ENCODE measurements at regions not wholly inside any gene's neighbourhood (a gene's known extent, or its start where the extent isn't known, plus 50 kb on each side); places are given as distances from the start of the nearest gene placed in this dataset.

DNA sequence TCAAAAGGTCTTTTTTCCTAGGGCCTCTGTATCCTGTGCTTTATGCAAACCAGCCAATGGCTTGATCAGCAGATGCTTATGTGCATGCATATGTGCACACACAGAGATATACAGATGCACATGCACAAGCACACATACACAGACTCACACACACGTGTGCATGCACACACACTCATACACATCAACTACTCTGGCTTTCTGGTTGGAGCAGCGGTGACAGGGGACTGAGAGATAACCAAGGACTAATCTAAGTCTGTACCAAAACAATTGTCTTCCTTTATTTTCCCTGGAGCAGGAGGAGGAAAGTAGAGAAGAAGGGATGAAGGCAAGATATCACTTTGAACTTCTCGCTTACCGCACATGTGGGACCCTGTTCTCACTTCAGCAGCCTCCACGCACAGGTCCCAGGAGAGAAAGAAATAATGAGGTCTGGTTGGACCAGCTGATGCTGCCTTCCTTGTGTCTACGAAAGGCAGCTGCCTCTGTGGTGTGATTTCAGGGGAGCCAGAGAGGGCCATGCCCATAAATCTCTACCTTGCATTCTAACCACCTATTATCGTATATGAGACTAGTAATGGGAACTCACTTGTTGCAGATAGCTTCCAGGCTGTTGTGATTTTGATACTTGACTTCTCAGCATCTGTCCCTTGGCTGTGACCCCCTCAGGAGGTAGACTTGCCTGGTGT is 338.0 kb downstream of the EN1 start:
- no peak for DNase-seq (ENCODE audit: low read depth)

DNA sequence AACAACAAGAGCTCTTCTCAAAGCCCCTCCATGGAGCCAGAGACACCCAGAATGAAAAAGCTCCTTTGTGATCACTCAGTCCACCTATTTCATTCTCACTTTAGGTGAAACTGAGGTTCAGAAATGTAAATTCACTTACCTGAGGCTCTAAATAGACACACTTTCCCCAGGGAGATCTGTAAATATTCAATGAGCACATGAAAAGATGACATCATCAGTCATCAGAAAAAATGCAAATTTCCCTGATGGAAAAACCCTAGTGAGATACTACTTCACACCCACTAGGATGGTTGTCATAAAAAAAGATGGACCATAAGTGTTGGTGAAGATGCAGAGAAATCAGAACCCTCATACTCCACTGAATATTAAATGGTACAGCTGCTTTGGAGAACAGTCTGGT is 339.2 kb downstream of the EN1 start:
- DNase-seq (ENCODE audit: low read depth), result no peak

DNA sequence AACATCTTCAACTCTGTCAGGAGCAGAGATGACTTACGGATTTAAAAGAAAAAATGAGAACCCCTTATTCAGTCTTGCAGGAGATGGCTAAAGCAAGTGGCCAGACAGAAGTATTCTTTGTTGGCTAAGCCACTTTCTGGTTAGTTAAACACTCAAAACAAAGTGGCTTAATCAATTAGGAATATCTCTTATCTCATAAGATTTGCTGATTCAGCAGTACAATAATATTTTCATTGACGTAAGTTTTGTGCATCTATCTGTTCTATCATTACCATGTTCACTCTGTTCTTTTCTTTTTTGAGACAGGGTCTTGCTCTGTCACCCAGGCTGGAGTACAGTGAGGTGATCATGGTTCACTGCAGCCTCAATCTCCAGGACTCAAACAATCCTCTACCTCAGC is 342.0 kb downstream of the EN1 start:
- no peak for DNase-seq (ENCODE audit: low read depth)

DNA sequence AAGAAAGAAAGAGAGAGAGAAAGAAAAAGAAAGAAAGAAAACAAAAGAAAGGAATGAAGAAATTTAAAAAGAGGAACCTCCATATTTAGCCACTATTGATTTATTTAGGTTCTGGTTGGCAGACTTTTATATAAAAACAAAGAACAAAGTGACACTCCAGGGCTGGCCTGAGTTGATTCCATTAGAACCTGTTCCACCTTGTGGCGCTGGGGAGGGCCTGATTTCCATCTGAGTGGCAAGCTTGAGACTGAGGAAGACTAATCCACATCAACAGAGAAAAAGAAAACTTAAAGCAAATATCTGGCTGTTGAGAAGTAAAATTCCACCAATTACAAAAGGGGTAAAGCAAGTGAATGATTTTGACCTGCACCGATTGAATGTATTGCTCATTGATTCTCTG is 345.3 kb downstream of the EN1 start:
- DNase-seq (ENCODE audit: low read depth), result no peak

DNA sequence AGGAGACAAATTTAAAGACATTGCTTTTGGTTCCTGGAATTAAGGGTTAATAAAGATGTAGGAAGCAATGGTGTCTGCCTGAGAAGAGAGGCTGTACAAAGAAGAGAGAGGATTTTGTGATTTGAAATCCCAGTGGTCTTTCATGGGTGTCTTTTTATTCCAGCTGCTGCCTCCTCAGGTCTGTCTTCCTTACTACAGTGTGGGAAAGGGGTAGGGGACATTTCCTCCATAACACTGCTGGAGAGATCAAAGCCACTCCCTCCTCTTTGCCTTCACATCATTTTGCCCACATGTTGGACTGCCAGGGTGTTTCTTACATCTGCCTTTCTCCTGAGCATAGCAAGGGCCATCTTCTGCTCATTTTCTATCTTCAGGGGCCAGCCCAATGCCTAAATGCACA is 348.5 kb downstream of the EN1 start:
- no peak for DNase-seq (ENCODE audit: low read depth)

DNA sequence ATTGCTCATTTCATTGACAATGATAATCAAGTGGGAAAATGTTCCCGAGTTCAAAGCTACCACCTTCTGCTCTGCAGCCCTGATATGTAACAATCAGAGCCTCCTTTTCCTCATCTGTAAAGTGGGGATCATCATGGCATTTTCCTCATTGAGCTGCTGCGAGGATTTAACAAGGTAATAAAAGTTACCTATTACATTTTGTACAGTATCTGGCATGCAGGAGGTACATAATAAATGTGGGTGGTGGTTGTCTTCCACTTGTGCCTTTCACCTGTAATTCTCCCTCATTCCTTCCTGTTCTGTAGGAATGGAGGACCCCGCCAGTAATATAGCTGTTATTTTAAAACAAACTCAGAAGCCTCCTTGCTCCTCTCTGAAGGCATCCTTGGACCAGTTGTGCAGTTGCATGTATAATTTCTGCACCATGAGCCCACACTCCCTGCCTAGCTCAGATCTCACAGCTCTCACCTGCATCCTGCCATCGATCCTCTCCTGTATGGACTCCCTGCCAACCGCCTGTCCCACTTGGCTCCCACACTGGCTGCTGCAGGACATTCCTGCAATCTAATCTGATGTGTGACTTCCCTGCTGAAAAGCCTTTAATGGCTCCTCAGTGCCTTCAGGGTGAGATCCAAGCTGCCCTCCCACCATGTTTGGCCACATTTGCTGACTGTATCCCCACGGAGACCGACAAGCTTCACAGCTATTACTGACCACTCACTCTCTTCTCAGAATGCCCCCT is 350.4 kb downstream of the EN1 start:
- DNase-seq (ENCODE audit: low read depth), result no peak

DNA sequence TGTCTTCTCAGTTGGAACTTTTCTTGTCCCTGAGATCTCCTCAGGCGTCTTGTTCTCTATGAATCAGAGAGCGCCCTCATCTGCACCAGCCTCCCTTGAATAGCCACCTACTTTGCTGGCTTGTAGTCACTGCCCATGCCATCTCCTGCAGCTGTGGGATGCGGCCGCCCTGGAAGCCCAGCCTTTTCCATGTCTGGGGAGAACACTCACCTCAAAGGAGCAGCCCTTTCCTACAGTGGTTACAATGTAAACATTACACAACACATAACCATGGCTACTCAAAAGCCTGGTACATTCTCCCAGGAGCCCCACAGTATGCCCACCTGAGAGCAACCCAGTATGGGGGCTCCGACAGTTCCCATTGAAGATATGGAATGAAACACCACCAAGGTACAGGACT is 351.0 kb downstream of the EN1 start:
- DNase-seq (ENCODE audit: low read depth), result no peak

DNA sequence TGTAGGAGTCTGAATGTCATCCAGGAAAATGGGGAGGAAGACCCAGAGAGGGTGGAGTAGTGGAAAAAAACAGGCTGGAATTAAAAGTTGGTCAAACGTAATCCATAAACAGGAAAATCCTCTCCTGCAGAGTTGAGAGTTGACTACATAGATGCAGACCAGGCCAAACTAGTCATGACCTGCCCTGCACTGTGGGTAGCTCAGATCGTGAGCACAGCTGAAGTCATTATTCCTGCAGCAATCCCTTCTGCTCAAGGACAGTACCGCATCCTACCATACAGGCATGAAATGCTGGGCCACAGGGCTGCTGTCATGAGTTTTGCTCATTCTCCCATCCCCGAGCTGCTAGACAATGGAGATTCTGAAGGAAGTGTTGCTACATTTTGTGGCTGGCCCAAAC is 352.2 kb downstream of the EN1 start:
- no peak for DNase-seq (ENCODE audit: low read depth)

DNA sequence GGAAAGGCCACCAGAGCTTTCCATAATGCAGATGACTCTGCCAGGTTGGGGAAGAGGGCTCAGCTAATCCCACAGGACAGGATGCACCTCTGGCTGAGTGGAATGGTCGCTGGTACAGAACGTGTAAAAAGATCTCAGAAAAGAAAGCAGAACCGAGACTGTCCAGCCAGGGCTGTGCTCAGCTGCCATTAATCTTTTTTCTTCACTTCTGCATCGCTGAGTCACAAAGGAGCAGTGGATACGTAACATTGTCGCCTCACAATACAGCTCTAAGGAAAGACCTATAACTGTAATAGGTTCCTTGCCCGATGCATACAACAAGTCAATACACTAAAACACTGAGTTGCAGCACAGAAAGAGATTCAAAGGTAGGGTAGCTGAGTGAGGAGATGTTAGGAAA is 354.2 kb downstream of the EN1 start:
- DNase-seq (ENCODE audit: low read depth), result no peak

DNA sequence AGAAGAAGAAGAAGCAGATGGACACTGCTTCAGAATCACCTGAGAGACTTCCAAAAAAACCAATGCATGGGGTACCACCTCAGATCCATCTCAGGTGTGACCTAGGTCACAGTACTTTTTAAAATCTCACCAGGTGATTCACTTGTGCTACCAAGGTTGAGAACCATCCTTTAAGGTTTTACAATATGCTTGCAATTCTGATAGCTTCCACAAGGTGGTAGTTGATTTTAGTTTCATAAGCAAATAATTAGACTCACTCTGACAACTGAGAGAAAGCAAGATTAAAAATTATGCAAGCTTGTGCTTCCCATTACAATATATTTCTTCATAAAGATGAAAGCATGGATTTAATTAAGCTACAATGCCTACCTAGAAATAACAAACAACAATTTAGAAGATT is 355.1 kb downstream of the EN1 start:
- DNase-seq (ENCODE audit: low read depth), result no peak

DNA sequence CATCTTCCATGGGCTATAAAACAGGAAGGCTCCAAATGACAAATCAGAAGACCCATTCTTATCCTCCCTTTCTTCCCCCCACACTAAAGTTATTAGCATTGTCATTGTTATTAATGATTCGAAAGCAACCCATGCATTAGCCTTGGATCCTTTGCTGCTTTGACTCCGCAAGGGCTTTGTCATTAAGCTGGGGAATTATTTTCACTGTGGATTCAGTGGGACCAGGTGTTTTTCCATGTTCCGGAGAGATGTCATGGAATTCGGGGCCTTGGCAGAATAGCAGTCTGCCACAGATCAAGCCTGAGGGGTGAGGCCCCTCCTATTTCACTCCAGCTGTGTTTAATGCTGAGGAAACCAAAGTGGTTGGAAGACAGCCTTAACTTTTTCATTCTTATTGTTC is 357.1 kb downstream of the EN1 start:
- DNase-seq (ENCODE audit: low read depth), result no peak

DNA sequence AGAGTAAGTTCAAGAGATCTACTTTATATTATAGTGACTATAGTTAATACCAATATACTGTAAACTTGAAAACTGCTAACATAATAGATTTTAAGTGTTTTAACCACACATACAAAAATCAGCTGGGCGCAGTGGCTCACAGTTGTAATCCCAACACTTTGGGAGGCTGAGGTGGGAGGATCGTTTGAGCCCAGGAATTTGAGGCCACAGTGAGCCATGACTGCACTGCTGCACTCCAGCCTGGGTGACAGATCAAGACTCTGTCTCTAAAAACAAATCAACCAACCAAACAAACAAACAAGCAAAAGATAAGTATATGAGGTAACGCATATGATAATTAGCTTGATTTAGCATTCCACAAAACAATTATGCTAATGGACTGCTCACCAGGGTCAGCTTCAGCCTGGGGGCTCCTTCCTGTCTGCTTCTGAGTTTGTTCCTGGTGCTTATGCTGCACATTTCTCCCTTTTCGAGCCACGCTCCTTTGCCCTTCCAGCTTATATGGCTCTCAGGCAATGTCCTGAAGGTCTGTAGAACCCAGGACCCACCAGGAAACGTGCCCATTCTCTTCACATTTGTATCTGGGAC is 357.6 kb downstream of the EN1 start:
- no peak for DNase-seq (ENCODE audit: low read depth)

DNA sequence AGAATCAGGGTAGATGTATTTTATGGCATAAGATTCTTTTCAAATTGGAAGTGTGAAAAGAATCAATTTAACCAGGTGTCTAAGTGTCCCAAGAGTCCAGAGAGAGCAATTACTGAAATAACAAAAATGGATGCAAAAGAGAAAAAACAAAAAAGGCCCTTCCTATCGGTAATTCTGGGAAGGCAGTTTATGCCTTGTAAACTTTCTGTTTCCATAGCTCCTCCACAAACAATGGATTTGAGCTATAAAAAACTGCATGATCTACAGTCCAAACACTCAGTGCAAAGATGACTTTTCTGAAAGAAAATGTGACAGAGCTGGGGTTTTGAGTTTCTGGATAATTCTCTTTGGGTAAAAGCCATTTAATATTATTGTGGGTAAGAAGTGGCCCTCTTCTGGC is 366.1 kb downstream of the EN1 start:
- no peak for DNase-seq (ENCODE audit: low read depth)

DNA sequence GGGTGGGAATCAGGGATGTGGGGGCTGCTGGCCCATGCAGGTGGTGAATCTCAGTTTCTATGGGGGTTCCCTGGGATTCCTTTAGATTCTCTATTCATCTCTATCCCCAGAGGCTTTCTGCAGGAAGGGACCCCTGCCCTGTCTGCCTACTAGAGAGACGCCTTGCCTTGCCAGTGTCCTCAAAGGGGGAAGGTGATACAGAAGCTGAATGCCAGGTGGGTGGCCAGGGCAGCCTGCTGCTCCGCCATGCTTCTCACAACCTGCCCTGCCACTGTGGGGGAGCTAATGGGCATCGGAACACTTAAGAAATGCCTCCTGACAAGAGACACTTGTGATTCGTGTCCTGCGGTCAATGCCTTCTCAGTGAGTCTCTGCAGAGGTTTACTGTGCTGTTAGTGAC is 368.4 kb downstream of the EN1 start:
- DNase-seq (ENCODE audit: low read depth), result no peak

DNA sequence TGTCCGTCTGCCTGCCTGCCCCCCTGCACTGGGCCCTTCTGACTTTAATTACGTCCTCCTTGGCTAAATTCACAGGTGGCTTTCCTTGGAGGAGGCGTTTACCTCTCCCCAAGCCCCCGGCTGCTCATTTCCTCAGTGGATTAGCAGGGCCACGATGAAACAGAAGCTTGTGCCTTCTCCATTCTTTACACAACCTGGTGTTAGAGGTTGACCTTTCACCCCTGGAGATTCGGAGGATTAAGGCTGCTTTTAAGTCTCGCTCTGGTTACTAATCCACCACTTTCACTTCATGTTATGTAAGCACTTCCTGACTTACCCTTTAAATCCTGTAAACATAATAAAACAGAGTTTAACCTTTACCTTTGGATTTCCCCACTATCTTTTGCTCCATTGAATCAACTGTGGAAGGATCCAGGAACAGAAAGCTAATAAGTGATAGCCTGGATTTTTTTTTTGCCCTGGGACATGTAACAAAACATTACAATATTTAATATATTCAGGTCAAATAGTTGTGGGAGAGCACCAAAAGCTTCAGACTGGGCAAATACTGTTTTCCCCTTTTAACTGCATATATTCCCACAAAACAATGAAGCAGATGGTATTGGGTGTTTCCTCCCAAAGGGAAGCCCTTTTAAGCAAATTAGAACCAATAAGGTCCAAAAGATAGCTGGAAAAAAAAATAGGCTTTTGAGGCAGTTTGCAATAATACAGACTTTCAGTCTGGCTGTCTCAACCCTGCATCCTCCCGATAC is 370.2 kb downstream of the EN1 start:
- DNase-seq (ENCODE audit: low read depth), result no peak

DNA sequence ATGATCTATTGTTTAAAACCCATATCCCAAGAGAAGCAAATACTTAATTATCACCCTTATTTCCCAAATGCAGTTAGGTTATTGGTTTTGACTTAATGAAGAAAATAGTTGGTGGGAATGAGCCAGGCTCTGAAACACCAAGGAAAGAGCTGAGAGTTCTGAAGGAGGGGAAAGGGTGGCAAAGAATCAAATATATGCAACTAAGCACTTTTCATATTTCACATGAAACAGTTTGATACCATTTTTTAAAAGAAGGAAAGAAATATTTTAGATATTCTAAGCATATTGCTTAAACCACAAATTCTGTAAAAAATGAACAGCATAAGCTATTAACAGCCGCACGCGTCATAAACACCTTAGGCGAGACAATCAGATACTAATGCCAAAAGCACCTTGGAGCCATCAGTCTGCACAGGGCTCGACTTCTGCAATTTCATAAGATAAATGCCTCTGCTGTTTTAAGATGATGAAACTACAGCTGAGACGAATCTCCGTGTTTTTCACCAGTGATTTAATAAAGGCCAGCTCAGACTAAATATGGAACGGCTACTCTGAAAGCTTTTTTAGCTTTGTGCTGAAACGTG is 371.7 kb downstream of the EN1 start:
- no peak for DNase-seq (ENCODE audit: low read depth)

DNA sequence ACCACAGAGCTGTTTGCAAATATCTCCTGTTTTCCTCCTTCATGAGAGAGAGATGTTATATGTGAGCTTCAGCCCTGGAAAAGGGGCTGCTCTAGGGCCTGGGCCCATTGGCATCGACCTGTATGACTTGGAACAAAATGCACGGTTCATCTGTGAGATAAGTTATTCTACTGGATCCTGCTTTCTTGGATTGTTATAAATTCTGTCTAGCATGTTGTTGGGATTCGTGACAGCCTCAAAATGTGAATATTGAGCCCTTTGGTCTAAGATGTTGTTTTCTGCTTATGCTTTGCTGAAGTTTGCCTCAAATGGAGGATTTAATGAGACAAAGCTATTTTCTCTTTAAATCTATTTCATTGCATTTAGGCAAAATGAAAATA is 372.9 kb downstream of the EN1 start:
- DNase-seq (ENCODE audit: low read depth), result no peak

DNA sequence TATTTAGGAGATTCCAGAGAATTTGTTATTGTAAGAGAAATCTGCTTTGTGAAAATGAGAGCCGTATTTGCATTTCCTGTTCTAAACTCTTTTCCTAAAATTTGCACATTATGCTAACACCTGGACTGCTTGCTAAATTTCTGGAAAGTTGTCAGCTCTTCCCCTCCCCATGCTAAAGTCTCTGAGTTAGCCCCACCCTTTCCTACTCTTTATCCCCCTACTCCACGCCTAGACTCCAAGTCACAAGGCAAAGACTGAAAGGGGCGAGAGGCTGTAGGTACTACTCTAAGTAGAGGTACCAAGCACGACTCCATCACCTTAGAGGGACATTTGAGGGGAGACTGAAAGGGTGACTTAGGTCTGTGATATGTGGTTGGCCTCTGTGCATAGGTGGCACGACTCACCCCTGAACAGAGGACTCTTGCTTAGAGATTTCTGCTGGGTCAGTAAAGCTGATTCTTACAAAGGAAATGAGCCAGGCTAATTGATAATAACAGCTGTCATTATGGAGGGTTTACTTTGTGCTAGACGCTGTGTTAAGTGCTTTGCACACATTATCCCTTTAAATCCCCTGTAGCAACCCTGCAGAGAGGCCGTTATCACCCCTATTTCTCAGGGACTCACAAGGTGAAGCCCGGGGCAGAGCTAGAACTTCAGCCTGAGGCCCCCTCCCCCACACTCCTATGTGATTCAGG is 373.5 kb downstream of the EN1 start:
- DNase-seq (ENCODE audit: low read depth), result no peak

DNA sequence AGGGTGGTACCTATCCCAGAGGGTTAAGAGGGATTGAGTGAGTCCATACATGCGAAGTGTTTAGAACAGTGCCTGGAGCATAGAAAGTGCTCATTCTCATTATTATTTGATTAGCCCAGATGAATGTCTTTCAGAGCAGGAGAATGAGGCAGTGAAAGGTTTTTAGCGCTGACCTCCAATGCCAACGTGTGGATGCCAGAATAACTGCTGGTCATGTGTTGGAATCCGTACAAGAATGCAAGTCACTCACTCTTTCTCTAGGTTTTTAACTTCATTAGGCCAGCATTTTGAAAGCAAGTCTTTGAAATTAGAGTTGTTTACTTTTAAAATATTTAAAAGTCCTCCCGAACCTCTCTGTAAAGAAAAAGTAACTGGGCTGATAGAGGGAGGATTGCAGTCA is 374.2 kb downstream of the EN1 start:
- no peak for DNase-seq (ENCODE audit: low read depth)

DNA sequence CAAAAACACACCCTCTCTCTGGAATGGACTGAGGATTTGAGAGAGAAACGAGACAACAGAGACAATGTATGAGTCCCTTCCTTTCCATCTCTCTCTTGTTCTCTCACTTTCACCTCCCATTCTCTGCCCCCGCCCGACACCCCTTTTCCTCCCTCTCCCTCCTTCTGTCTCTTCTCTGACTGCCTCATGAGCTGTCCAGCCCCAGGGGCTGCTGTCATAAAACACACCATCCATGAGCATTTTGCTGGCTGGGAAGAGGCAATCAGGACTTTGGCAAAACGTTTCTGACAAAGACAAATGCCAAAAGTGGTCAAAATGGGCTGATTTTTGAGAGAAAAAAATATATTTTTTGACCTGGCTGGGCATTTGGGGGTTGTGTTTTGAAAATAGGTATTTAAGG is 377.2 kb downstream of the EN1 start:
- DNase-seq (ENCODE audit: low read depth), result no peak

DNA sequence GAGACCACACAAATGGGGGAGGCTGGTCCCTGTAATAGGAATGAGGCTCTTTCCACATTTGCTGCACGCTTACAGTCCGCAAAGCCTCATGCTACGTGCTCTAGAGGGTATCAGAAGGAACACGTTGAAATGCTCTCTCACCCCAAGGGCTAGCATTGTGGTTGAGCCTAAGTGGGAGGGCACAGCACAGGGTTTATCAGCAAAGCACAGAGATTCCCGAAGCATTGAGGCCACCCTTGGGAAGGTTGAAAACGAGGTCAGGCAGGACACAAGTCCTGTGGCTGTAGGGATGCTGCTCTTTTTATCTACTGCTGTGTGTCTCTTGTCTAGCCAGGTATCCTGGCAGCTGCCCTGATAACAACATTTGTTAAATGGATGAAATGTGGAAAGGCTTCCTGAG is 378.3 kb downstream of the EN1 start:
- no peak for DNase-seq (ENCODE audit: low read depth)
